22Rv1 (cell line): ENCODE measurements at regions not wholly inside any gene's neighbourhood (a gene's known extent, or its start where the extent isn't known, plus 50 kb on each side); places are given as distances from the start of the nearest gene placed in this dataset.

ENCODE experiments used
- H3K27ac ChIP-seq: fragments of 450-650 bp; 2 replicates; pipeline ENCODE4 v1.5.1; 2017
- ZFX ChIP-seq: fragments of 450-650 bp; IDR thresholded peaks from 2 replicates; pipeline ENCODE4 v1.6.1; 2017; ENCODE audit warnings: antibody characterized with exemption, borderline replicate concordance
- TF ChIP-seq, protein P1 (sequence below): fragments of 450-650 bp; IDR thresholded peaks from 2 replicates; pipeline ENCODE4 v1.5.1; 2017; ENCODE audit warnings: mild to moderate bottlenecking

DNA sequence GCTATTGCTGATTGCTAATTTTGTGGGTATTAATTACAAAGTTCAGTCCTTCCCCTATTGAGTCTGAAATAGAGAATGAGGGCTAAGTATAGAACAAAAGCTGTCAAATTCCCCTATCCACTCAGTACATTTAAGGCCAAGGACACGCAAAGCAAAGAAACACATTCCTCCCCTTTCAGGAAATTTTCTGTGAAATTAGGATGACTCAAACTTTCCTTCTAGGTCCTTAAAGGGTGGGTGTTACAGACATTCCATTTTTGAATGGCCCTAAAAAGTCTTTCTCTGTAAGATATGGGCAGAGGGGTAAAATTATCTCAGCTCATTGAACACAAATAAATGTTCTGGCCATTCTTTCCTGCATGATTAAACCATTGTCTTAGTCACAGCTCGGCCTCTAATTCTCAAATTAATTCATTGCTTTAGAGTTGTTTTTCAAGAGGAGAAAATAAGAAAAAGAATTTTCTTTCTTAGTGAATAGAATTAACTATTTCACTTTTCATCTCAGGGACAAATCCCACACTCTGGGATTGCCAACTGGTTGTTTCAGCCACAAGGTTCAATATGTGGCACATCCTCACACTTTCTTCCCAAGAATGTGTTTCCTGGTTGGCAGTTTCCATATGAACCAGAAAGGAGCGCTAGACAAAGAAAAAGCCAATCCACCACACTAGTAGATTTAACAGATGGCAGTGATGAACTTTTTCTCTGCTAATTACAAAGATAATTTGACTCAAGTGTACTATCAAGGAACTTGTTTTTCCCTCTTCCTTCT is 424.1 kb downstream of the ZNF385D start:
- peak overlapping the region; percentile 52 for H3K27ac ChIP-seq
- no peak for TF ChIP-seq ZFX
- TF ChIP-seq, protein P1, sequence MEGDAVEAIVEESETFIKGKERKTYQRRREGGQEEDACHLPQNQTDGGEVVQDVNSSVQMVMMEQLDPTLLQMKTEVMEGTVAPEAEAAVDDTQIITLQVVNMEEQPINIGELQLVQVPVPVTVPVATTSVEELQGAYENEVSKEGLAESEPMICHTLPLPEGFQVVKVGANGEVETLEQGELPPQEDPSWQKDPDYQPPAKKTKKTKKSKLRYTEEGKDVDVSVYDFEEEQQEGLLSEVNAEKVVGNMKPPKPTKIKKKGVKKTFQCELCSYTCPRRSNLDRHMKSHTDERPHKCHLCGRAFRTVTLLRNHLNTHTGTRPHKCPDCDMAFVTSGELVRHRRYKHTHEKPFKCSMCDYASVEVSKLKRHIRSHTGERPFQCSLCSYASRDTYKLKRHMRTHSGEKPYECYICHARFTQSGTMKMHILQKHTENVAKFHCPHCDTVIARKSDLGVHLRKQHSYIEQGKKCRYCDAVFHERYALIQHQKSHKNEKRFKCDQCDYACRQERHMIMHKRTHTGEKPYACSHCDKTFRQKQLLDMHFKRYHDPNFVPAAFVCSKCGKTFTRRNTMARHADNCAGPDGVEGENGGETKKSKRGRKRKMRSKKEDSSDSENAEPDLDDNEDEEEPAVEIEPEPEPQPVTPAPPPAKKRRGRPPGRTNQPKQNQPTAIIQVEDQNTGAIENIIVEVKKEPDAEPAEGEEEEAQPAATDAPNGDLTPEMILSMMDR, result no peak

DNA sequence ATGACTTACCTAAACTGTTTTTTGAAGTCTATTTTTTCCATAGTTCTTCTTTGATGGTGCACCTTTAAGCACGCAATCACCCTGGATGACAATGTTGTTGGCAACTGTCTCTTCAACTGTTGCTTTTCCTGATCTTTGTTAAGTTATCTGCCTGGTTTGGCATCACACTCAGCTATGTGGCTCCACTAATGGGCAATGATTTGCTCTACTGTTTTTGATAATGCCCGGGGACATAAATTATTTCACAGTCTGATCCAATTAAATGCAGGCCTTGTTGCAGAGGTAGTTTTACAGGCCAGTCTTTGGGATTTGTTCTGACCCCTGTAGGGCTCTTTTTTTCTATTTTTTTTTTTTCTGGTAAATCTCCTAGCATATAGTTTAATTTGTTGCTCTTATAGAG is 436.3 kb downstream of the ZNF385D start:
- no peak overlapping the region for H3K27ac ChIP-seq

DNA sequence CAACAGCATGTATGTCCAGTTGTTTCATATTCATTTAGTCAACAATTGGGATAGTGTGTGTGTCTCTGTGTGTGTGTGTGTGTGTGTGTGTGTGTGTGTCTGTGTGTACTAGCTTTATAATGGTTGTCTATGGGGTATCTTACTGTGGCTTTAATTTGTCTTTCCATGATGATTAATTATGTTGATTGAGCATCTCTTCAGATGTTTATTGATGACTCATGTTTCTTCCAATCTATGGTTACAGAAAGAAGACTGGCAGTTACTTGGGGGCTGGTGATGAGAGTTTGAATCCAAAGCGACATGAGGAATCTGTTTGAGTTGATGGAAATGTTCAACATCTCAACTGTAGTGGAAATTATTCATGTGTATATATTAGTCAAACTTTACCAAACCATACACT is 440.1 kb downstream of the ZNF385D start:
- TF ChIP-seq, protein P1, result no peak
- no peak for TF ChIP-seq ZFX
- no peak overlapping the region for H3K27ac ChIP-seq

More for the DNA sequence above, 436.3 kb downstream of the ZNF385D start:
- TF ChIP-seq ZFX, result no peak
- TF ChIP-seq, protein P1, result no peak

DNA sequence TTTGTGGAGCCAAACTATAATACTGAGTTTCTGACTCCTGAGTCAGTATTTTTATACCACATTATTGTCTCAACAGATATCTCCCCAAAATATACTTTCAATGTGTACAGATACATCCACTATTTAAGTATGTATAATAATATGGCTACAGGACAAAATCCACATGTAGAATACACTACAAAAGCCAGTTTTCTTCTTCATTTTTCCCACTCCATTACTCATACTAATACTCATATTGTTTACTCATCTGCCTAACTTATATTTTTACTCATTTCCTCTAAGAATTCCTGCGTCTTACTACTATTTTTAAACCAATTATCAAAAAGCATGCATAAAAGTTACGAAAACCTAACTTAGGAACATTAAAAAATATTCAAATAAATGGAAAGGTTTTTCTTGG is 440.8 kb downstream of the ZNF385D start:
- TF ChIP-seq, protein P1, result no peak
- TF ChIP-seq ZFX, result no peak
- no peak overlapping the region for H3K27ac ChIP-seq

DNA sequence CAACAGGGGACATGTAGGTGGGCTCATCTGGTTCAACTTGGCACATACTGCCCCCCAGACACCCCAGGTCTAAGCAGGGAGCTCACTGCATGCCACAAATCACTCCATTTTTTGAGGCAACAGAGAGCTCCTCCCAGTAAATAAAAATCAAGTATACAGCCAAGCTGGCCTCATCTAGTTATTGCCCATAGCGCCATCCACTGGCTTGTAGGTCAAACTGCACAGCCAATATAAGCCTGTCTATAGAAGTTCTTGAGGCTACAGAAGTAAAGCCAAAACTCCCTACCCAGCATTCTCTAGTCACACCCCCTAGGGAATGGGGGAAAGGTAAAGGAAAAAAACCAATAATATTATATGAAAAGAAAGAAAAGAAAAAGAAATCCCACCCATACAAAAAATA is 453.7 kb downstream of the ZNF385D start:
- no peak overlapping the region for H3K27ac ChIP-seq
- TF ChIP-seq, protein P1, result no peak
- no peak for TF ChIP-seq ZFX

DNA sequence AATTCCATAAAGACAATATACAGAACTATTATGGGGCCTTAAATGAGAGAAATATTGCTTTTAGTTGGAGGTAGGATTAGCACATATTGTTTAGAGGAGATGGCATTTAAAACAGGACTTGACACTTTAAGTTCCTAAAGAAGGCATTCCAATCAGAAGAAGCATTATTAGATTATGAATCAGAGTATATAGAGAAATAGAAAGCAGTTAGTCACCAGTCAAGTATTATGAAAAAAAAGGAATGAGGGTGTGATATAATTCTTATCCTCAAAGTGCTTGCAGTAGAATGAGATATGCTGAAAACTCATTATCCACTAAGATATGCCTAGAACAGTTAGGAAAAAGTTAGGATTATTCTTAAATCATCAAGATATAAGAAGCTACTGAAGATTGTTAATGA is 456.2 kb downstream of the ZNF385D start:
- no peak overlapping the region for H3K27ac ChIP-seq
- TF ChIP-seq ZFX, result no peak
- TF ChIP-seq, protein P1, result no peak

DNA sequence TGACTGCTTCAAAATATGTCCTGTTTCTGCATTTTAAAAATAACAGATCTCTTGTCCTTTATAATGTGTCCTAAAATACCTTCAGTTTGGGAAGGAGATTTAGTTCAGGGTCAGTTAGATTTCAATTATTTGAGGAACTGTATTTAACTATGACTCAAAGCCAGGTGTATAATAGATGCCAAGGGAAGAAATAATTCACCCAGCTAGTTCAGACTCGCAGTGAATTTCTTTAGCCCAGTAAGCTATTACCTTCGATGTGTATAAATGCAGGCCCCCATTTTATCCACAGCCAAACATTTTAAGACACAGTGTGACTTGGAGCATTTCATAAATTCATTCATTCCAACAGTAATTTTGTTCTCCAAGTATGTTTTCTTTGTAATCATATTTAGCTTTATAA is 458.0 kb downstream of the ZNF385D start:
- no peak overlapping the region for H3K27ac ChIP-seq
- no peak for TF ChIP-seq ZFX
- TF ChIP-seq, protein P1, result no peak
